ENCODE measurements at regions not wholly inside any gene's neighbourhood (a gene's known extent, or its start where the extent isn't known, plus 50 kb on each side); places are given as distances from the start of the nearest gene placed in this dataset.

DNA sequence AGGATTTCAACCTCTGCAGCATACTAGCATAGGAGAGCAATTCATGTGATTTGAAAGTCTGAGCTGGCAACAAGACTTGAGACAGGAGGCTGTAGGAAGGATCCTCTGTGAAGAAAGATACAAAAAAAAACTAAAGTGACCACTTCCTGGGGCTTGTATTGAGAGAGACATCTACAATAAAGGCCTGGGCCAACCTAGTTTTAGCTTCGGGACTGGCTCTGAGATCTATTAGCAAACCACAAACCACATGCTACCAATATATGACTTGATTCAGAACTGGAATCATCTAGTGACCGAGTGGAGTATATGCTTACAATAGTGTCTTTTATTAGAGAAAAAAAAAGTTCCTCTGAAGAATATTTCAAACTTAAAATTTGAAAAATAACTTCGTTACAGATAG lies 1448.9 kb upstream of the CDH6 start:
- TF ChIP-seq CTCF (conservative IDR thresholded peaks at IDR 0.05; ENCODE audit: low read length) (no peak), EZH2phosphoT487 (IDR thresholded peaks at IDR 0.05; ENCODE audit: borderline replicate concordance, low read depth, low read length) (no peak)

Measured in OCI-LY7 (cell line).